OCI-LY3 (cell line): ENCODE measurements at regions not wholly inside any gene's neighbourhood (a gene's known extent, or its start where the extent isn't known, plus 50 kb on each side); places are given as distances from the start of the nearest gene placed in this dataset.

Experiments used
- CTCF ChIP-seq: fragments of 200-600, 300-600 bp; sonication (generic); IDR thresholded peaks from 2 replicates; pipeline ENCODE4 v1.5.1; 2014; ENCODE audit warnings: antibody characterized with exemption, low read length, low read depth
- EZH2phosphoT487 ChIP-seq: fragments of 200-600 bp; shearing (Covaris generic); IDR thresholded peaks from 2 replicates; pipeline ENCODE4 v1.6.1; 2018; ENCODE audit warnings: antibody characterized with exemption, mixed run types, low read depth

- TF ChIP-seq CTCF: no peak
- TF ChIP-seq EZH2phosphoT487: no peak
These were observed 165.5 kb downstream of the NOC3L start for GRCh38 chr10:94197241-94197640.
